SU-DHL-6 (cell line): ENCODE measurements at regions not wholly inside any gene's neighbourhood (a gene's known extent, or its start where the extent isn't known, plus 50 kb on each side); places are given as distances from the start of the nearest gene placed in this dataset.

Source experiments
- H2AFZ ChIP-seq: fragments of 200-600 bp; sonication (generic); 2 replicates; pipeline ENCODE4 v1.6.1; 2014; ENCODE audit warnings: low read depth, mild to moderate bottlenecking, moderate library complexity, mixed read lengths, antibody characterized with exemption, low read length; ENCODE audit not compliant: severe bottlenecking
- H3F3A ChIP-seq: fragments of 200-600 bp; shearing (Covaris generic); 2 replicates; pipeline ENCODE4 v1.6.0; 2016; ENCODE audit warnings: antibody characterized with exemption, mild to moderate bottlenecking; ENCODE audit not compliant: insufficient read depth
- H3K27ac ChIP-seq: fragments of 200-600 bp; sonication (generic); 2 replicates; pipeline ENCODE4 v1.5.1; 2016; ENCODE audit warnings: low read depth, mild to moderate bottlenecking, low read length, moderate library complexity, mixed read lengths
- H3K27me3 ChIP-seq: fragments of 200-600 bp; sonication (generic), shearing (Covaris generic); 2 replicates; pipeline ENCODE4 v1.6.0; 2014; ENCODE audit warnings: mild to moderate bottlenecking, low read length
- H3K36me3 ChIP-seq: fragments of 200-600 bp; sonication (generic); 2 replicates; pipeline ENCODE4 v1.6.1; 2014; ENCODE audit warnings: mild to moderate bottlenecking, low read length, mixed read lengths
- H3K4me2 ChIP-seq: fragments of 300-600, 200-600 bp; shearing (Covaris generic), sonication (generic); 2 replicates; pipeline ENCODE4 v1.6.0; 2014; ENCODE audit warnings: low read length, low read depth, mild to moderate bottlenecking; ENCODE audit not compliant: poor library complexity, severe bottlenecking
- H3K4me3 ChIP-seq: fragments of 200-600 bp; sonication (generic); 2 replicates; pipeline ENCODE4 v1.5.1; 2014; ENCODE audit warnings: antibody characterized with exemption, low read length, mild to moderate bottlenecking, mixed read lengths; ENCODE audit not compliant: insufficient read depth, poor library complexity, severe bottlenecking
- H3K79me2 ChIP-seq: fragments of 200-600 bp; sonication (generic); 2 replicates; pipeline ENCODE4 v1.6.1; 2014; ENCODE audit warnings: mild to moderate bottlenecking, low read length, moderate library complexity; ENCODE audit not compliant: insufficient read depth
- H3K9ac ChIP-seq: fragments of 200-600 bp; sonication (generic); 2 replicates; pipeline ENCODE4 v1.7.0; 2014; ENCODE audit warnings: mild to moderate bottlenecking, low read length
- H3K9me2 ChIP-seq: fragments of 200-600 bp; sonication (generic); replicated peaks from 2 replicates; pipeline ENCODE4 v1.6.1; 2014; ENCODE audit warnings: low read length; ENCODE audit not compliant: insufficient read depth
- H3K9me3 ChIP-seq: fragments of 200-600 bp; sonication (generic); 2 replicates; pipeline ENCODE4 v1.6.1; 2014; ENCODE audit warnings: low read length, mixed read lengths; ENCODE audit not compliant: insufficient read depth
- H4K20me1 ChIP-seq: fragments of 200-600 bp; sonication (generic); 2 replicates; pipeline ENCODE4 v1.6.1; 2014; ENCODE audit warnings: low read depth, mild to moderate bottlenecking, antibody characterized with exemption, low read length, moderate library complexity, mixed read lengths
- EZH2phosphoT487 ChIP-seq: fragments of 200-600 bp; sonication (generic), shearing (Covaris generic); conservative IDR thresholded peaks from 2 replicates; pipeline ENCODE4 v1.6.1; 2018; ENCODE audit warnings: mild to moderate bottlenecking, antibody characterized with exemption, low read length, moderate library complexity, mixed read lengths
- TF ChIP-seq, protein P1 (sequence below): fragments of 200-600 bp; sonication (generic); IDR thresholded peaks from one replicate; pipeline ENCODE4 v1.5.1; 2017; ENCODE audit warnings: antibody characterized with exemption, mild to moderate bottlenecking, low read length, moderate library complexity; ENCODE audit not compliant: insufficient read depth, poor library complexity, severe bottlenecking

DNA sequence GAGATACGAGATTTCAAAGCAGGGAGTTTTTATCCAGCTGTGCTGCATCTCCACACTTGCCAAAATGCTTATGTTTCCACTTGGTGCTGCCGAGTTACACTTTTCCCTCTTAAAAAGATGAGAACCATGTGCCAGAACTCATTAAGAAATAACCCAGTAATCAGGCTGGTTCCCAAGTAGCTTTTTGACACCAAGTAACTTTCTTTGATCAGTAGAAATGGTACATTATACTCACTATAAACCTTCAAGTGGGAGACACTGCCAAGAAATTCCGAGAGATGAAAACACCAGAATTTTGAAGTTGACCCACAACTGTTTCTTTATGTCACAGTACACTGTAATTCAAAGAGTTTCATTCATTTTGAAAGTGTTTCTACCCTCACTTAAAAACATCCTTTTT, 164.6 kb upstream of the CCDC54 start:
- Histone ChIP-seq H3K27ac (no peak overlapping the region), H2AFZ (no peak overlapping the region), H3K9me2 (no peaks in the 10 kb centered on the region), H3K9ac (no peak overlapping the region), H3F3A (no peaks in the 10 kb centered on the region), H3K27me3 (no peaks in the 10 kb centered on the region), H3K9me3 (no peaks in the 10 kb centered on the region), H3K4me2 (no peak overlapping the region), H4K20me1 (no peaks in the 10 kb centered on the region), H3K79me2 (no peaks in the 10 kb centered on the region), H3K36me3 (no peaks in the 10 kb centered on the region), H3K4me3 (no peak overlapping the region)
- TF ChIP-seq, protein P1, sequence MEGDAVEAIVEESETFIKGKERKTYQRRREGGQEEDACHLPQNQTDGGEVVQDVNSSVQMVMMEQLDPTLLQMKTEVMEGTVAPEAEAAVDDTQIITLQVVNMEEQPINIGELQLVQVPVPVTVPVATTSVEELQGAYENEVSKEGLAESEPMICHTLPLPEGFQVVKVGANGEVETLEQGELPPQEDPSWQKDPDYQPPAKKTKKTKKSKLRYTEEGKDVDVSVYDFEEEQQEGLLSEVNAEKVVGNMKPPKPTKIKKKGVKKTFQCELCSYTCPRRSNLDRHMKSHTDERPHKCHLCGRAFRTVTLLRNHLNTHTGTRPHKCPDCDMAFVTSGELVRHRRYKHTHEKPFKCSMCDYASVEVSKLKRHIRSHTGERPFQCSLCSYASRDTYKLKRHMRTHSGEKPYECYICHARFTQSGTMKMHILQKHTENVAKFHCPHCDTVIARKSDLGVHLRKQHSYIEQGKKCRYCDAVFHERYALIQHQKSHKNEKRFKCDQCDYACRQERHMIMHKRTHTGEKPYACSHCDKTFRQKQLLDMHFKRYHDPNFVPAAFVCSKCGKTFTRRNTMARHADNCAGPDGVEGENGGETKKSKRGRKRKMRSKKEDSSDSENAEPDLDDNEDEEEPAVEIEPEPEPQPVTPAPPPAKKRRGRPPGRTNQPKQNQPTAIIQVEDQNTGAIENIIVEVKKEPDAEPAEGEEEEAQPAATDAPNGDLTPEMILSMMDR: no peak
- no peak for TF ChIP-seq EZH2phosphoT487

DNA sequence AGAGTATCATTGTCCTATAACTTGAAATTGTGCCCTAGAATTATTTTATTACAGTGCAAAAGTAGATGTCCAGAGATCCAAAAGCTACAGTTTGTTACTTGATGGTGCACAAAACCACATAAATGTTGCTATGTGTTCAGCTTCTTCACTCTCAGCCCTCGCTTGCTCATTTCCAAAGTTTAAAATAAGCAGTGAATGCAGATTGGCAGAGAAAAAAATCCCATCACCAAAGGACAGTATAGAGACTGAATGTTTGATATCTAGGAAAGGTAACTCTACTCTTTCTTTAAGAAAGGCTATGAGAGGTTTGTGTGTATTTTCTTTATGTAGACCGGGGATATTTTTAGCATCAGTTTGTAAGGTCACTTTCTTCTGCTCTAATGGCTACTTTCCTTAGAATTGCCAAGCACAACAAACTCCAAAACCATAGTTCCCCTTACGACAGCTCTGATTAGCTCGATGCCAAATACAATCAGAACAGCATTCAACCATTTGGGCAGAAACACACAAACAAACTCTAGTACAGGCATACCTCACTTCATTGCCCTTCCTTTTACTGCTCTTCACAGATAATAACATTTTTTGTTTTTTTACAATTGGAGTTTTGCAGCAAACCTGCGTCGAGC, 164.1 kb upstream of the CCDC54 start:
- no peaks in the 10 kb centered on the region for H3K79me2 ChIP-seq
- no peak overlapping the region for H3K4me2 ChIP-seq
- H3K9ac ChIP-seq: no peak overlapping the region
- no peaks in the 10 kb centered on the region for H3F3A ChIP-seq
- no peak overlapping the region for H3K27ac ChIP-seq
- H3K9me3 ChIP-seq: no peaks in the 10 kb centered on the region
- no peaks in the 10 kb centered on the region for H3K36me3 ChIP-seq
- TF ChIP-seq, protein P1: no peak
- TF ChIP-seq EZH2phosphoT487: no peak
- no peaks in the 10 kb centered on the region for H3K27me3 ChIP-seq
- no peak overlapping the region for H2AFZ ChIP-seq
- no peaks in the 10 kb centered on the region for H3K9me2 ChIP-seq
- no peaks in the 10 kb centered on the region for H4K20me1 ChIP-seq
- H3K4me3 ChIP-seq: no peak overlapping the region

DNA sequence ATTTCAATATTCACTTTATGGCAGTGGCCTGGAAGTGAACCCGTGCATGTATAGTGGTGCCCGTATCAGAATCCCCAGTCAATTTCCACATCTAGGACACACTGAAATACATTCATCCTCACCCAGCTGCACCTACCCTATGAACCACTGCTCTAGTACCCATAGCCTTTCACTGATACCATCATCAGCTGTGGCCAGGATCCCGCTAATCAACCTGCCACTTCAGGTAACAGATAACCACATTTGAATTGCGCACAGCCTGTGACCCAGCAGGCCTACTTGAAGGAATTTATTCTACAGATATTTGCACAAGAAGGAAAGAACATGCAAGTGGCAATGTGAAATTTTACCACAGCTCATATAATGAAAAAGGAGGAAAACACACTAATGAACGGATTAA, 161.0 kb upstream of the CCDC54 start:
- Histone ChIP-seq H4K20me1 (no peaks in the 10 kb centered on the region), H3F3A (no peaks in the 10 kb centered on the region), H3K27me3 (no peaks in the 10 kb centered on the region), H3K4me3 (no peak overlapping the region), H3K36me3 (no peaks in the 10 kb centered on the region), H3K27ac (no peak overlapping the region), H3K79me2 (no peaks in the 10 kb centered on the region), H2AFZ (no peak overlapping the region), H3K9me2 (no peaks in the 10 kb centered on the region), H3K9me3 (no peaks in the 10 kb centered on the region), H3K4me2 (no peak overlapping the region), H3K9ac (no peak overlapping the region)
- no peak for TF ChIP-seq EZH2phosphoT487
- TF ChIP-seq, protein P1: no peak
